NCI-H2196 treated with DMSO at 0.1 percent for 48 hours (cell line): ENCODE measurements at regions not wholly inside any gene's neighbourhood (a gene's known extent, or its start where the extent isn't known, plus 50 kb on each side); places are given as distances from the start of the nearest gene placed in this dataset.

Experiments used
- DNase-seq: peaks from one replicate; lab custom pipeline; 2025; ENCODE audit not compliant: unreplicated experiment; lab: John Stamatoyannopoulos, UW

DNA sequence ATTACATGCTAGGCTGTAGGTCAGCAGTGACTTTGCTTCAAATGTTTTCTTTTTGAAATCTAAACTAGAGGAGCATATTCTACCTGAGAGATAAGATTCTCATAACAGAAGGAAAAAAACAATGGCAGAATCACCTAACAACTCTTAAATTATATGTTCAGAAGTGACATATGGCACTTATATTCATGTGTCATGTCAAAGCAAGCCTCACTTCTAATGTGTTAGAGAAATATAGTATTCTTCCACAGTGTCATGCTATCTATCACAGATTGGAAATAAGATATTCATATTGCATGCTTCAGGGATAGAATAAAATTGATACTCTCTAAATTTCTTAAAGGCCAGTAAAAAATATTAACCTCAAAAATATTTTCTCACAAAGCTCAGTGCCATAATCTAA is 874.6 kb upstream of the PRMT6 start:
- no peak for DNase-seq

DNA sequence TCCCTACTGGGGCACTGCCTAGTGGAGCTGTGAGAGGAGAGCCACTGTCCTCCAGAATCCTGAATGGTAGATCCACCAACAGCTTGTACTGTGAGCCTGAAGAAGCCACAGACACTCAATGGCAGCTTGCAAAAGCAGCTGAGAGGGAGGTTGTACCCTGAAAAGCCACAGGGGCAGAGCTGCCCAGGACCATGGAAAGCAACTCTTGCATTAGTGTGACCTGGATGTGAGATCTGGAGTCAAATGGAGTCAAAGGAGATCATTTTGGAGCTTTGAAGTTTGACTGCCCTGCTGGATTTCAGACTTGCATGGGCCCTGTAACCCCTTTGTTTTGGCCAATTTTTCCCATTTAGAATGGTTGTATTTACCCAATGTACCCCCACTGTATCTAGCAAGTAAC is 871.4 kb upstream of the PRMT6 start:
- DNase-seq: no peak

DNA sequence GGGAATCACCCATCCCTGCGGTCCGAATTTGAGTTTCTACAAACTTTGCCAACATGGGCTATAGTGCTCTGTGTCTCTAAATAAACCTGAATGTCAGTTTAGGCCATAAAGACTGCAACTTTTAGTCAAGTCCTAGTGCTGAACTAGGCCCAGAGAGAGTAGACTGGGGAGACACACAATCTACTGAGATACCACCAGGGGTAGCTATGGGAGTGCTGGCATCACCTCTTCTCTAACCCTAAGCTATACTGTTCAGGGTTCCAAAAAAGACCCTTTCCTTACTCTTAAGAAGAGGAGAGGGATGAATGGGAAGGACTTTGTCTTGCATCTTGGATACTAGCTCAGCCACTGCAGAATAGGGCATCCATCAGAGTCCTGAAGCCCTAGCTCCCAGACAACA is 866.7 kb upstream of the PRMT6 start:
- no peak for DNase-seq

DNA sequence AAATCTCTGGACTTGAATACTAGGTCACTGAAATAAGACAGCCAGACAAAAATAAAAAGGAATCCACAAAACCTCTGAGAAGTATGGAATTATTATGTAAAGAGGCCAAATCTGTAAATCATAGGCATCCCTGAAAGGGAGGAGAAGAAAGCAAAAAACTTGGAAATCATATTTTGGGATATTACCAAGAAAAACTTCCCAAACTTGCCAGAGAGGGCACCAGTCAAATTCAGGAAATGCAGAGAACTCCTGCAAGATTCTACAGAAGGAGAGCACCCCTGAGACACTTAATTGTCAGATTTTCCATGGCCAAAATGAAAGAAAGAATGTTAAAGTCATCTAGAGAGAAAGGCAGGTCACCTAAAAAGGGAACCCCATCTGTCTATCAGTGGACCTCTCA is 862.3 kb upstream of the PRMT6 start:
- DNase-seq: no peak

DNA sequence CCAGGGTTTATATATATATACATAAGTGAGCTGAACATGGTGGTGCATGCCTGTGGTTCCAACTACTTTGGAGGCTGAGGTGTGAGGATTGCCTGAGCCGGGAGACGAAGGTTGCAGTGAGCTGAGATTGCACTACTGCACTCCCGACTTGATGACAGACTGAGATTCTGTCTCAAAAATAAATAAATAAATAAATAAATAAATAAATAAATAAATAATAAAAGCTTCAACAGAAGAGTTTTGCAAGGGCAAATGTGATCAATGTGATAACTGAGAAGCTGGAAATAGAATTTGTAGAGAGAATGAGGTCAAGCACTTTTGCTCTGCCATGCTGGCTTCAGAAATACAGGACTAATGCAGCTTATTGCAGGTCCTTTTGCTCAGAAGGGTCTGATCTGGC is 855.8 kb upstream of the PRMT6 start:
- no peak for DNase-seq

DNA sequence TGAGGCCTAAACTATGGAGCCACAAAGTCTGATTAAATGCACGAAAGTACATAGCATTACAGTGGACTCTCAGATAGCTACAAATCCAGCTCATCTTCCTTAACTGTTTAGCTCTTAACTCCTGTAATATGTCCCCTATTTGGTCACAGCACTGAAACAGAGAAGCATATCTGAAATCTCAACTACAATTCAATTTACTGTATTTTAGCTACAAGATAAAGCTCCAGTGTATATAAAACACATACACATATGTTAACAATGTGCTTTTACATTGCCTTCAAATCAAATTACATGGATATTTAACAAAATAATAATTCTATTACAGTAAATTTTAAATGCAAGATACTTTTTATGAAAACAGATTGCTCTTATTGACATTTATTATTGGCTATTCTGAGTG is 849.3 kb upstream of the PRMT6 start:
- DNase-seq: no peak

DNA sequence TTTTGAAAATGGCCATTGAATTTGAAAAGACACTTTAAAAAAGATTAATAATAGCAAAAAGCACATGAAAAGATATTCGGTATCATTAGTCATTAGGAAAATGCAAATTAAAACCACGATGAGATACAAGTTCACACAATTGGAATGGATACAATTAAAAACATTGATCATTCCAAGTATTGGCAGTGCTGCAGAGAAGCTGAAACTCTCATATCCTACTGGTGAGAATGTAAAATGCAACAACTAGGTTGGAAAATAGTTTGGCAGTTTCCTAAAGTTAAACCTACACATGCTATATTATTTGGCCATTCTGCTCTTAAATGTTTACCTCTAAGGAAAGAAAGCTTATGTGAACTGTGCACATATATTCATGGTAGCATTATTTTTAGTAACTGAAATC is 838.7 kb upstream of the PRMT6 start:
- DNase-seq: no peak

DNA sequence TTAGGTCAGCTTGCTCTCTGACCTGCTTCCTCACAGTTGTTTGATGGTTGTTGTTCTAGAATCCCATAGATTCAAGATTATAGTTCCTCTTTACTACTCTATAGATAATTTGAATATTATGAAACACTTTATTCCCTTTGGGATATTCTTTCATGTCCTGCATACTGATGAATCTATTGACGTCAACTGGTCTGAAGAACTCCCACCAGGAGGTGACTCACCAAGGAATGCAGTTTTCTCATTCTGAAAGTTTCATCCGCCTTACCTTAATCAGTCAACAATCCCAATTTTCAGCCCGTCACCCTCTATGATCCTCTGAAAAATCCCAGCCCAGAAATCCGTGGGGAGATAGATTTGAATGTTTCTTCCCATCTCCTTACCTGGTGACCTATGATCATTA is 834.1 kb upstream of the PRMT6 start:
- no peak for DNase-seq

DNA sequence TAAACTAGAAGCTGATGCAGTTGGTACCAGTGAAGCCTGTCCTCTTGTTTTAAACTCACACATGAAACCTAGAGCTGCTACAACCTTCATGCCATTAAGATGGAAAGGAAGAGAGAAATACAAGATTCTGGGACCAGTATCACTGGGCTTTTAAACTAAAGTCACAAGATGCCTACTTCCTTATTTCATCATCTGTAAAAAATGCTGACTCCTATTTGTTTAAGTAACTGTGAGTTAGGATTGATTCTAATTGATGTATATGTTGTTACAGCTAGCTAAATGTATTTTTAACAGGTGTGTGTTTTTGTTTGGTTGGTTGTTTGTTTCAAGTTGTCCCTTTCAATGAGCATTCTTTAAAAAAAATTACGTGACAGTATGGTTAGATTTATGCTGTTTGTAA is 833.3 kb upstream of the PRMT6 start:
- DNase-seq: no peak

DNA sequence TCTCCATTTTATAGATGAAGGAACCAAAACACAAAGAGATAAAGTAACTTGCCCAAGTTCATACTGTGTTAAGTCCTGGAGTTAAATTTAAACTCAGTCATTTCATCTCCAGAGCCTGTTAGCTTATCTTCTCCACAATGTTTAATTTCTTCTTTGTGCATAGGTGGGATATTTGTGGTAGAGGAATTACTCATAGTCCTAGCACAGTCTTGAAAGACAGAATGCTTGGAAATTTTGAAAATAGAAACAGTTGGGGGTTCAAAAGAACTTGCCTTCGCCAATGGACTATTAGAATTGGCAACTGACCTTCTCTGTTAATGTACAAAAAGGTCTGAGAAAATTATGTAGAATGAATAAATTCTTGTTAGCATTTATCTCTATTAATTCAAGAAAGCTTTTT is 832.0 kb upstream of the PRMT6 start:
- no peak for DNase-seq

DNA sequence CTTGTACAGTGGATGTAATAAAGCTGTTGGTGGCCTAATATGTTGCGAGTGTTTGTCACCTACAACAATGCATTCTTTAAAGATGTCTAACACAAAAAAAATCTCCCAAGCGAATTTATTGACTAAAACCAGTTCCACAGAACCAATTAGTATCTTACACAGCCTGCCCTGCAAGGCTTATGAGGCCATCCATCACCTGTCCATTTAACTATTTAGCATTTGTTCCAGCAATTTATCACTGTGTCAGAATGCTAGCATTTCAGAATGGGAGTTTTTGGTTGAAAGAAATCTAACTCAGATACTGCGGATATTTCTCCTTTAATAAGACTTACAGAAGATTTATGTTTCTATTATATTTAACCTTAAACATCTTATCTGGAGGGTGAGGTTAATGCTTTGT is 831.1 kb upstream of the PRMT6 start:
- no peak for DNase-seq

DNA sequence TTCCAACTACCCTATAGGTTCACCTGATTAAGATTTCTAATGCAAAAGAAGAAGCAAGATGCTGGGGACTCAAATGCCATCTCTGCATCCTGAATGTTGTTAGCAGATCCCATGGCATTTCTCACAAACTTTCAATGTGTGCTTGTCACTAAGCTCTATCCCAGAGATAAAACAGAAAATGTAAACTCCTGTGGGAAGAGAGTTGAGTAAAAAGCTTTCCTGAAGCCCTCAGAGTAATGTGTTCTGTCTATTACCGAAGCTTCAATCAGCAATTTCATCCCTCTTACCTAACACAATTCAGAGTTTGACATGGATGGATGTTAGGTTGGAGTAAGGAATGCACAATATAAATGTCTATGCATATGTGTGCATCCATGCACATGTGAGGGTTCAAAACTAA is 829.9 kb upstream of the PRMT6 start:
- DNase-seq: no peak

DNA sequence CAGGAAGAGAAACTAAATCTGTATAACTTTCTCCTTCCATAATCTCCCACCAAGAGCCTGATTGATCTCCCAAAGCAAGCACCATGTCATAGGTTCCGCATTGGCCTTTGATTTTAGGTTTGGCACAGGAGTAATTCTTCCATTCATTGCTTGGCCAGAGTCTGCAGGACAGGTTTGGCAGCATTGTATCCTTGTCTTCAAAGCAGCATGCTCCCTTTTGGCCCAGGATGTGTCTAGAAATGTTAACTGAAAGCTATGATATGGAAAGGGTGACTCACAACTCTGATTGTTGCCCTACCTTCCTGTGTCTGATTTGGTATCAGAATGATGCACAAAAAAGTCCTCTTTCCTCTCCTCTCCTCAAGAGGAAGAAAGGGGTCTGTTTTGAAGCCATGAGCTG is 824.3 kb upstream of the PRMT6 start:
- no peak for DNase-seq

DNA sequence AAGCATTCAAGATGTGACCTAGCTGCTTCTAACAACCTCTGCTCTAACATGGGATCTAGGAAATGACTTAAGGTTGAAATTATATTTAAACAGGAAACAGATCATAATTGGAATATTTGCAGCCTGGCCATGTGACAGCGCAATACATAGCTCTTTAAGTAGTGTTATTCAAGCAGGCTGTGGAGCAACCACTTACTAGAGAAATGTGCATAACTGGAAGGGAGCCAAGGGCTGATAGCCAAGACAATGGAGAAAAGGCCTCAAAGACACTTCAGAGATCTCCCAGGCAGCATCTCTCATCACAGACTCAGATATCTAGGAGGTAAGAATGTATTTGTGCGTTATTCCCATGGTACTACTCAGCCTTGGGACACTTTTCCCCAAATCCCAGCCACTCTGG is 823.0 kb upstream of the PRMT6 start:
- no peak for DNase-seq

DNA sequence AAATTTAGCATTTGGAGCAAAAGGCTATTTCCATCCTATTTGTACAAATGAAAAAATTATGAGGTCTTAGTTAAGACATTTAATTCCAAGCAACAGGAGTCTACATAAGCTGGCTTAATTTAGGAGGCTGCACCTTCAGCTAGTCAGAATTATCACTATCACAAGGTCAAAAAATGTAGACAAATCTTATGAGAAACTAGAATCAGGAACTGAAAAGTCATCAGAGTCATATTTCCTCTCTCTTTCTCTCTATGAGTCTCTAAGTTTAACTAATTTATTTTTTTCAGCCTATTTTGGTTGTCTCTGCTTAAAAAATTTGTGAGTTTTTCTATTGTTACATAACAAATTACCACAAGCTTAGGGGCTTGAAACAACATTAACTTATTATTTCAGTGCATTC is 807.1 kb upstream of the PRMT6 start:
- no peak for DNase-seq

DNA sequence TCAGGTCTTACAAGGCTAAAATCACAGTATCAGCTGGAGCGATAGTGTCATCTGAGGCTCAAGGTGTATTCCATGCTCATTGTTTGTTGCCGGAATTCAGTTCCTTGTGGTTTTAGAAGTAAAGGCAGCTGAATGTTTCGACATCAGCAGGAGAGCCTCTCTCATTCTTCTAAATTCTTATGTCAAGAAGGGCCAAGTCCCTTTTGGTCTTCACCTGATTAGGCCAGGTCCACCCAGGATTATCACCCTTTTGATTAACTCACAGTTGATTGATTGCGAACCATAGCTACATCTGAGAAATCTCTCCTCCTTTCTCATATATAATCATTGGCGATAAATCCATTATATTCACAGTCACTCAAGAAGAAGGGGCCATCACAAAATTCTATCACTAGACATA is 806.7 kb upstream of the PRMT6 start:
- DNase-seq: no peak

DNA sequence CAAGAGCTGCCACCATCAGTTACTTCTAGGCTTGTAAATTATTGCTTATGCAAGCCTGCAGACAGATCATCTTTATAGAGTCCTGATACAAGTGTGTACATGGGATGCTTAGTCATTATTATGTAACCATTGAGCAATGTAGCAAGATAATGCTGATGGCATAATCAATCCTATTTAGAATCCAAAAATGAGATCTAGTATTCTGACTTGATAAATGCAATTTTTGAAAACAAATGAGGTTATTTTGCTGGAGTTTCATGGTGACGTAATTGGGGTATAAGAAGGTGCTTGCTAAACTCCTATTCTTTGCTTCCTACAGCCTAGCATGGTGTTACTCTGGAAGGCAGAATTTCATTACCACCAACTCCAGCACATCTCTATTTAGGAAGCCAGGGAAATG is 801.7 kb upstream of the PRMT6 start:
- DNase-seq: no peak

DNA sequence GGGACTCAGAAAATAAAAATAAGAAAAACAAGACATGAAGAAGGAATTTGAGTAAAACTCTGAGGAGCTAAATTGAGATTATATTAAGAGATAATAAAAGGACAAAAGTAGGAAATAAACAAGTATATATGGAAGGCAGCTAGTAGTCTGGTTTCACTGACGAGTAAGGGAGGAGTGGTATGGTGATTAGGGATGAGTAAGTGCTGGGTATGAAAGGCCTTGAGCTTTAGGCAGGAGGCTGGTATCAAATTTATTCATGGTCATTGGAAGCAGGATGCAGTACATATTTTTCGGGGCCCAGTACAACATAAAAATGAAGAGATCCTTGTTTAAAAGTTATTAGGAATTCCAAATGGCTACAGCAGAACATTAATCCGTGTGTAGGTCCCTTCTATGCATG is 789.7 kb upstream of the PRMT6 start:
- no peak for DNase-seq

DNA sequence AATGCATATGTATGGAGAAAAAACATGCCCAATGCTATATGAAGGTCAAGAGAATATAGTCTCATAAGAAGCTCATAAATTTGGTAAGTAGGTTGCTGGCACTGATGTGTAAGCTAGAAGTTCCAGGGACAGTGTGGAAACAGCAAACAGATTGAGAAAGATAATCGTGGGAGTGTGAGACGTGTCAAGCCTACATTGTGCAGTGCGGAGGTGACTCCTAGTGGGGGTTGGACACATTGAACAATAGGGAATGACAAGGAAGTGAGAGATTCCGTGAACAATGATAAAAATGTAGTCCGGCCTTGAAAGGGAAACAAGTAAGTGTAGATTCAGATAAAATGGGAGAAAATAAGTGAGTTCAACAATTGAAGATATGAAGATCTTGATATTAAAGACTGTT is 788.4 kb upstream of the PRMT6 start:
- no peak for DNase-seq

DNA sequence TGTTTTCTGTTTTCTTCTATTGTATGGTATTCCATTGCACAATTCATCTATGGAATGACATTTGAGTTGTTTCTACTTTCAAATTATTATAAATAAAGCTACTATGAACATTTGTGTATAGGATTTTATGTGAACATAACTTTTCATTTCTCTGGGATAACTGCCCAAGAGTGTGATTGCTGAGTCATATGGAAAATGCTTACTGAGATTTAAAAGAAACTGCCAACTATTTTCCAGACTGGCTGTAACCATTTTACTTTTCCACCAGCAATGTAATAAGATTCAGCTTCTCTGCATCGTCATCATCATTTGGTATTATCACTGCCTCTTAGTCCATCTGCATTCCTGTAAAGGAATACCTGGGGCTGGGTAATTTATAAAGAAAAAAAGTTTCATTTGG is 779.6 kb upstream of the PRMT6 start:
- DNase-seq: no peak

DNA sequence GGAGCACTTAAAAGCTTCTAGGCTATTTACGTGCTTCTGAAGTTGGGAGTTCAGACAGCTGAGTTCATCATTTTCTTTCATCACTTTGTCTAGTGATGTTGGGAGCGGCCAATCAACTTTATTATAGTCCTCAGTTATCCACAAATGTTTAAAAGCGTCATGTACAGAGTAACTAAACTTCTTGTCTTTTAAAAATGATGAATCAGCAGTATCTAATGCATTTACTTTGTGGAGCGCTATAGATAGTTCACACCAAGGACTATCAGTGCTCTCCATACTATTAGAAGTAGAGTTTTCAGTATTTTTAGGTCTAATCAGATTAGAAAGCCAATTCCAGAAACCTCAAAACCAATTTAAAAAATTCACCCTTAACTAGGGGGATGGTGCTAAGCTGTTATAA is 778.7 kb upstream of the PRMT6 start:
- DNase-seq: no peak

DNA sequence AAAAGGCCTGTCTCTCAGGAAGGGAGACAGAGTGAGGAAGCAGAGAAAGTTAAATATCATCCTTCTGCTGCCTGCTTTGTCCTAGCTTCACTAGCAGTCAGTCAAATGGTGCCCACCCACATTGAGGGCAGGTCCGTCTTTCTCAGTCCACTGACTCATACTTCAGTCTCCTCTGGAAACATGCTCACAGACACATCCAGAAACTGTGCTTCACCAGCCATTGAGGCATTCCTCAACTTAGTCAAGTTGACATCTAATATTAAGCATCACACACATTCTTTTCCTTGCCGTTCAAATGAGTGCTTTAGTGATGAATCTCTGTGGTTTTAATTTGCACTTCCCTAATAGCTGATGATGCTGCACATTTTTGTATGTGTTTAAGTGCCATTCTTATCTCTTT is 777.8 kb upstream of the PRMT6 start:
- DNase-seq: no peak

DNA sequence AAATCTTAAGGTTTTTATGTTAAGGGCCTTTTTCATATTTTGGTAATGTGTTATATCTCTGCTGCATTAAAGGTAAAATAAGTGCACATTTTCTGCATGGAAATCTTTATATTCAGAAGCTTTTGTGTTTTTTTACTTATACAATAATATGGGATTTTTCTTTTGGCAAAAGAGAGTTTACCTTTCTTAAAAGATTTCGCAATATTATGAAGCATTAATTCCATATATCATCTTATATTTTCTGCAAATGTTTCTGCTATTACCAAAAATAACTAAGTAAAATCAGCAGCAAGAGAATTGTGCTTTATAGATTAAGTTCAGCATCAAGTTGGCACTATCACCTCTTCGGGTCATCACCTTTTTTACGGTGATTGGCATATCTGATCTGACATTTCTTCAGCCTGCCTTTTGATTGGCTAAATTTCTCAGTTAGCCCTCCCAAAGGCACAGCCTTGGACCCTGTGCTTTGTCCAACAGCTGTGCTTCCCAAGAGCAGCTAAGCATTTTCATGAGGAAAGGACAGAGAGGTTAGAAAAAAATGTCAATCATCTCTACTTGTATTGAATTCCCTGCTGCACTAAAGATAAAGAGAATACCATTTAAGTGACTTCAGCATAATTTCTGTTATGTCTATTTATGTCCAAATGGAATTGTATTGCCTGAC is 767.1 kb upstream of the PRMT6 start:
- no peak for DNase-seq
